ENCODE measurements at regions not wholly inside any gene's neighbourhood (a gene's known extent, or its start where the extent isn't known, plus 50 kb on each side); places are given as distances from the start of the nearest gene placed in this dataset.

- TF ChIP-seq POLR2AphosphoS5 (IDR thresholded peaks at IDR 0.05; ENCODE audit: low read depth, low read length) = no peak
- TF ChIP-seq CBX5 (IDR thresholded peaks at IDR 0.05; ENCODE audit: low read depth, low read length) = no peak
- TF ChIP-seq CTCF (IDR thresholded peaks at IDR 0.05; ENCODE audit: control extremely low read depth in 1 of 3, insufficient read depth in 1 of 3, low read depth in 1 of 3, low read length in 3 of 3) = no peak
Measured at GRCh38 chr5:124654418-124654817, 92.0 kb downstream of the ZNF608 start.

All from H1 (cell line).